GM18873 (cell line): ENCODE measurements at regions not wholly inside any gene's neighbourhood (a gene's known extent, or its start where the extent isn't known, plus 50 kb on each side); places are given as distances from the start of the nearest gene placed in this dataset.

Experiments
- ATAC-seq: cut with Tn5 transposase; IDR thresholded peaks from one replicate; pipeline ENCODE4 v1.9.1; 2021; ENCODE audit warnings: mild to moderate bottlenecking, moderate library complexity, moderate number of reproducible peaks; ENCODE audit not compliant: unreplicated experiment, low FRiP score

DNA sequence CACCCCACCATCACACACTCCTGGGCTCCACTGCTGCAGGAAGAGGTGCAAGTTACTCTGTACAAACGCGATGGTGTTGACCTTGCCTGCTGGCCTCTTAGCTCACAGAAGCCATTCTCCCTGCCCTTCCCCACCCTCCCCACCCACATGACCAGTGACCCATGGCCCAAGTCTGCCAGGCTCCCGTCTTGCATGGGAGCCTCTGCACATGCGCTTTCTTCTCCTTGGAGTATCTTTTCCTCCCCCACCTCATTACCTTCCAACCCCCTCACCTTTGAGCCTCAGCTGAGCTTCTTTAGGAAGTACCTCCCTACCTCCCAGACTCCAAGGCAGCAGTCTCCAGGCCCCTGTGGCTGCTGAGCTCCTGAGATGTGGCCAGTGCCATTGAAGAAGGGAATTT lies 337.7 kb upstream of the ZNF32 start:
- ATAC-seq: no peak

DNA sequence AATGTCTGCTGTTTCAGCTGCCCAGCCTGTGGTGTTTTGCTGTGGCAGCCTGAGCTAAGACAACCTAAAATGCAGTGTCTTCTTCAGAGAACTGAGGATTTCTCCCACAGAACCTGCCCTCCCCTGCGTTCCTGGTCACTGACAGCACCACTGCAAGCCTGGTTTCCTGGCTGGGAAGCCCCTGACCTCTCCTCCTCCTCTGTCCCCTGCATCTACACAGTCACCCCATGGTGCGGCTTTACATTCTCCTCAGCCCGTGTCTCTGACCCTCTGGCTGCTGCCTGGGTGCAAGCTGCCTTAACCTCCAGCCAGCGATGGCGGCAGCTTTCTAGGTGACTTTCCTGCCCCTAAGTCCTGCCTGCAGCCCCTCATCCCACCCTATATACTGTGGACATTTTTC lies 337.3 kb upstream of the ZNF32 start:
- no peak for ATAC-seq

- no peak for ATAC-seq
Measured at GRCh38 chr10:43983856-43984271, 335.2 kb upstream of the ZNF32 start.

DNA sequence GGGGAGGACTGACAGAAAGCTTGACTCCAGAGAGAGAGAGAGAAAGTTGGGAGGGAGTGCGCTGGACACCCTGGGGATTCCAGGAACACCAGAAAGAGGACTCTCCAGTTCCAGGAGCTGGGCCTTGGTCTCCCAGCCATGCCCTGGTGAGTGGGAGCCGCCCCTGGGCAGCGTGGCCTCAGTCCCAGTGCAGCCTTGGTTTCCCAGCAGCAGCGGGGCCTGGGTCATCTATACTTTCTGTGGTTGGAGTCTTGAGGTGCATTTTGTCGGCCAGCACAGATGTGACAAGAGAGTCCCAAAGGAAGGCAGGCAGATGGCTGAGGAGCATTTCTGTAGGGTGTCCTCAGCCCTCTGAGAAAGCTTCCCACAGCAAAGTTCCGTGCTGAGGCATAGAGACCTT lies 334.7 kb upstream of the ZNF32 start:
- ATAC-seq: no peak

DNA sequence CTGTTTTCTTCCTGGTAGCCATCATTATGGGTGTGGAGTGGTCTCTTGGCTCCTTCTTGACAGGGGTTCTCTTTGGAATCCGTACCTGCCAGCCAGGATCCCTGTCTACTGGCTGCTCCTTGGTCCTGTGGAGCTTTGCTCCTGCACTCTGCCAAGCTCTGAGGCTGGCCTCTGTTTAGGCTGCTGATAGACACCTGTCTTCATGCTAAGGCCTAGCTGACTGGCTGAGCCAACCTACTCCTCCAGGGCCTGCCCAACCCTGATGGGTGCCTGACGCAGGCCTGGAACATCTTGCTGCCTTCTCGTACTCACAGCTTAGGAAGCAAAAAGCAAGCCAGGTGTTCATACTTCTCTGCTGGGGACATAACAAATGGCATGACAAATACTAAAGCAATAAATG lies 333.6 kb upstream of the ZNF32 start:
- ATAC-seq: no peak

DNA sequence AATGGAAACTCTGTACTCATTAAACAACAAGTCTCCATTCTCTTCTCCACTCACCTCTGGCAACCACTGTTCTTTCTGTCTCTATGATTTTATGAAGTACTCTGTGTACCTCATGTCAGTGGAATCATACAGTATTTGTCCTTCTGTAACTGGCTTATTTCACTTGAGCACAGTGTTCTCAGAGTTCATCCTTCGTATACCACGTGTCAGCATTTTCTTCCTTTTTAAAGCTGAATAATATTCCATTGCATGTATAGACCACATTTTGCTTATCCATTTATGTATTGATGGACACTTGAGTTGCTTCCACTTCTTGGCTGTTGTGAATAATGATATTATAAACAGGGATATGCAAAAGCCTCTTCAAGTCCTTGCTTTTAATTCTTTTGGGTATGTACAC lies 333.0 kb upstream of the ZNF32 start:
- ATAC-seq: no peak

- ATAC-seq: no peak
Measured at GRCh38 chr10:43981232-43981631, 332.6 kb upstream of the ZNF32 start.

DNA sequence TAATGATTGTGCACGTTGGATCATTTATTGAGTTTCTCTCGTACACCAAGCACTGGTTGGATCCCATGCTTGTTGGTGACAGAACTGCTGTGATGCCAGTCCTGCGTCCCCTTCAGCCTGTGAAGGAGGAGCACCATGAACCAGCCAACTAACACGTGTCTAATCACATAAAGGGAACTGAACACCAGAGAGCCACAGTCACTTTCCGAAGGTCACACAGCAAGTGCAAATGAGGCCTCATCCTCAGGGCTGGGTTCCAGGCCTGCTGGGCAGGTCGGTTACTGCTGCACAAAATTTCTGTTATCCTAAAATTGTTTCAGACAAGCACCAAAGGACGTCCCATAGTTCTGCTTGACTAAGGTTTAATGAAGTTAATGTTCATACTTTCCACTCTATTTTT lies 332.0 kb upstream of the ZNF32 start:
- ATAC-seq: no peak

DNA sequence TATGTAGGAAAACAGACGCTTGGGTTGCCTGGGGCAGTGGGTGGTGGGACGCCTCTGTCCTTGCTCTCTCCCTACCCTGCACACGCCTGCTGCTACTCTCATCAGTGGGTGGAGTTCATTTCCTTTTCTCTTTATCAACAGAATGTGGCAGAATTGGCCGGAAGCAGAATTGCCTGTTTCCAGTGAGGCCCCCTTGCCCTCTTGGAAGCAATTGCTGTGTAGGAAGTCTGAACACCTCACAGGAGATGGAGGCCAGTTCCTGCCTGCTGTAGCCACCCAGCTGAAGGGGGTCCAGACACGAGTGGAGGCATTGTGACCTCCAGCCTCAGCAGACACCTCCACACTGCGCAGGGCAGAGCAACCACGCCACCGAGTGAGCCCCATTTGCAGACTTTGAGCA lies 331.6 kb upstream of the ZNF32 start:
- no peak for ATAC-seq

- ATAC-seq: no peak
Measured at GRCh38 chr10:43979551-43979950, 330.9 kb upstream of the ZNF32 start.

GRCh38 chr10:43978936-43979335 lies 330.3 kb upstream of the ZNF32 start:
- ATAC-seq: no peak

- no peak for ATAC-seq
Measured at GRCh38 chr10:43978091-43978490, 329.4 kb upstream of the ZNF32 start.

GRCh38 chr10:43976292-43976691 lies 327.6 kb upstream of the ZNF32 start:
- ATAC-seq: no peak

- ATAC-seq: no peak
Measured at GRCh38 chr10:43973801-43974200, 325.1 kb upstream of the ZNF32 start.

- ATAC-seq: no peak
Measured at GRCh38 chr10:43972976-43973647, 324.4 kb upstream of the ZNF32 start.

GRCh38 chr10:43971981-43972380 lies 323.3 kb upstream of the ZNF32 start:
- ATAC-seq: no peak

- no peak for ATAC-seq
Measured at GRCh38 chr10:43971306-43971705, 322.6 kb upstream of the ZNF32 start.

DNA sequence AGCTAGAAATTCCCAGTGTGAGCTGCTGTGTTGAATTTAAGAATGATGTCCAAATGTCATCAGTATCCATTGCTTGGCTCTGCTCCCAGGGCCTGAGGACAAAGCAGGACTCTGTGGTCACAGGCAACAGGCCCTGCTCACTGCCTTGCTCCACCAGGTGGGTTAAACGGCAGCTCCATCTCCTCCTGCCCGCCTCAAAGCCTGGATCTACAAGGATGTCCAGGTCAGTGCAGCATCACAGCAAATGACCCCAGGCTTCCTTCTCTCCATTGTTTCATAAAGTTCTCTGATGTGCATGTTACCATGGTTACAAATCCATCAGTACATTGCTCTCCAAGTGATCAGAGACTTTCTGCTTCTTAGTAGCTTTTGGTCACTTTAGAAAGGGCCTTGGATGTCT lies 322.0 kb upstream of the ZNF32 start:
- ATAC-seq: no peak

GRCh38 chr10:43970018-43970698 lies 321.5 kb upstream of the ZNF32 start:
- no peak for ATAC-seq

DNA sequence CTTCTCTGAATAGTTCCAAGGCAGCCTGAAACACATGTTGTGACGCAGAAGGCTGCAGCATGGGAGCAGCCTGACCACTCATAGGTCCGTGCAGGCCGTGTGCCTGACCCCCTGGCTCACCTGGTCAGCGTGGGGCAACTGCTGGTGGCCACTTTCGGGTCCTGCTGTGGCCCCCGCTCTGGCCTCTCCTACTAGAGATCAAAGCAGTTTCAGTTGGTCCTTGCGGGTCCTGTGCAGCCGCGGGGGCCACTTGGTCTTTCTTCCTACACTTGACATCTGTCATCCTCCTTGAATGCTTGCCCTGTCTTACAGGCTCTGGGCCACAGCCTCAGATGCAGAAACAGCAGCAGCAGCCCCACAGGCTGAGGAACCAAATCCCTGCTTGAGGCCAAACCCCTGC lies 320.8 kb upstream of the ZNF32 start:
- no peak for ATAC-seq

DNA sequence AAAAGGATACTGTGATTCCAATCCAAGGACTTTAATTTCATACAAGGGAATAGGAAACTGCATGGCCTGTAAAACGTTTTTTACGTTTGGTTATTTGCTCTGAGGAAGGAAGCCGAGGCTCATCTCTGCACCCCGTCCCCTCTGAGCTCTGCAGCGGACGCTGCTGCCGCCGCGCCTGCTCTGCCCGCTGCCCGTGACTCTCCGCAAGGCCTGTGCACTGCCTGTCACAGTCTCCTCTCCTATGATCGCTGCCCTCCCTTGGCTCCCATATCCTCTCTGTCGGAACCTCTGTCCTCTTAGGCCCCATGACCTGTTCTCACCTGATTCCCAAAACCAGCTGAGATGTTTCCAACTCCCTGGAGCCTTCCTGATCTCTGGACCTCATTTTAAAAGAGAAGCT lies 320.3 kb upstream of the ZNF32 start:
- no peak for ATAC-seq

DNA sequence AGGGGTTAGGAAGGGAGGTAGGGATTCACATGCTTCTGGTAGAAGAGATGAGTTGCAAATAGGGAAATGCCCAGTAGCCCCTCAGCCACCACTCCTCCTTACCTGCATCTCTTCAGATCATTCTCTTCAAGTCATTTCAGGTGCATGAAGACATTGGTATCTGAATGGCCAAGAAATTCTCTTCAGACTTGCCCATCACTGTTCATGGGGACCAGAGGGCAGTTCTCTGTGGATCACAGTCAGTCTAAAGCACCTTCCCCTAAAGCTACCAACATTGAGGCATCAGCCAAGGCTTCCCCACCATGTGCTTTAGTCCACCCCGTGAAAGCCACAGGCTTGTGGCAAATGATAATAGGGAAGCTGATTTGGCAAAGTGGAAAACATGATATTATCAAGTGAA lies 319.4 kb upstream of the ZNF32 start:
- no peak for ATAC-seq
